ENCODE measurements at regions not wholly inside any gene's neighbourhood (a gene's known extent, or its start where the extent isn't known, plus 50 kb on each side); places are given as distances from the start of the nearest gene placed in this dataset.

DNA sequence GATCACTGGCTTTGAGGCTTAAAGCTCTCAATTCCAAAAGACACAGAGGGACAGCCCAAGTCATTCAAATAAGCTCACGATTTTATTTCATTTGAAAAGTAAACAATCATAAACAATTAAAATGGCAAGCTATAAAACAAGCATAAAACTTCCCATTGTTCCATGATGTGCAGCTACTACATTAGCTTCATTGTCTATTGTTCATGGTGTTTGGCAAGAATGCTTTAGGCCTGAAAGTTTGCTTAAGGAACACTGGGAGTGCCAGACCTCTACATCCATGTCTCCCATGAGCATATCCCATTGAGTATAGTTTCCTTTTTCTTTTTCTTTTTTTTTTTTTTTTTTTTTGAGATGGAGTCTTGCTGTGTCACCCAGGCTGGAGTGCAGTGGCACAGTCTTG lies 286.1 kb upstream of the ESRRG start:
- Histone ChIP-seq H4K5ac (ENCODE audit: low read length) (no peak overlapping the region), H3K4me3 (ENCODE audit: low read length) (no peak overlapping the region), H3K4me2 (ENCODE audit: low read length) (no peak overlapping the region), H3K23ac (ENCODE audit: low read length) (no peak overlapping the region), H3K27ac (ENCODE audit: low read depth, low read length) (no peak overlapping the region), H3K56ac (ENCODE audit: low read length) (no peak overlapping the region), H3K4me1 (ENCODE audit: control insufficient read depth, low read depth, low read length) (no peaks in the 10 kb centered on the region), H3K9ac (ENCODE audit: low read length) (no peak overlapping the region), H2AK5ac (ENCODE audit: low read length) (no peak overlapping the region), H3K79me1 (ENCODE audit: low read length) (no peaks in the 10 kb centered on the region), H2BK15ac (replicated peaks; ENCODE audit: low read depth) (no peak overlapping the region), H3K79me2 (ENCODE audit: control insufficient read depth, insufficient read depth, low read length) (no peaks in the 10 kb centered on the region), H3K4ac (ENCODE audit: low read depth, low read length) (no peak overlapping the region), H2BK120ac (ENCODE audit: low read depth, low read length) (no peak overlapping the region), H3K36me3 (ENCODE audit: control insufficient read depth, insufficient read depth, low read length) (no peaks in the 10 kb centered on the region), H3K18ac (ENCODE audit: low read length) (no peak overlapping the region), H2BK5ac (ENCODE audit: low read length) (no peak overlapping the region), H3K27me3 (ENCODE audit: insufficient read depth, low read length, poor library complexity) (no peaks in the 10 kb centered on the region), H4K8ac (ENCODE audit: low read depth, low read length) (no peak overlapping the region)
- no CpG with 5 or more reads among the region's 1 CpG for WGBS (ENCODE audit: extremely low coverage, insufficient coverage, low lambda C conversion rate)
- DNase-seq = no peak

DNA sequence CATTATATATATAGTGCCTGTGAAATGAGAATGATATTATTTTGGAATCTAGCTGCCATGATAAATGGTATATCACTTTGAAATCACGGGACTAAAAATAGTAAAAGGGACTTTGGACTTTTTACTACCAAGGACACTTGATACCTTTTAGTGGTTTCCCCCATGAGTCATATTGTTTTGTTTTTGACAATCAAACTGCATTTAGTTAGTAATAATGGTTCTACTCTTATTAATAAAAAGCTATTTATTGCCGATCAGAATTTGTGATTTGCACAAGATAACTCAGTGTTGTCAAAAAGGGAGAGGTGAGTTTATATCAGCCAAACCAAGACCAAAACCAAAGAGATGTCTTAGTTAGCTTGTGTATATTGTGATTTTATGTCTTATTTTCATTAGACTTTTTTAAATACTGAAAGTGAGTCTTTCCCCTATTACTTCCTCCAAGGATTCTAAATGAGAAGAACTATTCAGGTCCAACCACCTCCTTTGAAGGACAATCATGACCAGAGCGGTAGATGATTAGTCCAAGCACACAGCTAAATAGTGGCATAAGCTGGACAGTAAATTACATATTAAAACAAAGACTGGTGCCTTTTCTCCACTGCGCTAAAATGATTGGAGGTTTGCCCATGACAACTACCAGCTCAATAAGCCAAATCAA lies 281.7 kb upstream of the ESRRG start:
- Histone ChIP-seq H3K27ac (ENCODE audit: low read depth, low read length) (no peak overlapping the region), H2BK120ac (ENCODE audit: low read depth, low read length) (no peak overlapping the region), H3K4ac (ENCODE audit: low read depth, low read length) (no peak overlapping the region), H3K36me3 (ENCODE audit: control insufficient read depth, insufficient read depth, low read length) (no peaks in the 10 kb centered on the region), H3K9ac (ENCODE audit: low read length) (no peak overlapping the region), H3K23ac (ENCODE audit: low read length) (no peak overlapping the region), H3K27me3 (ENCODE audit: insufficient read depth, low read length, poor library complexity) (no peaks in the 10 kb centered on the region), H2BK15ac (replicated peaks; ENCODE audit: low read depth) (no peak overlapping the region), H2AK5ac (ENCODE audit: low read length) (no peak overlapping the region), H4K8ac (ENCODE audit: low read depth, low read length) (no peak overlapping the region), H4K5ac (ENCODE audit: low read length) (no peak overlapping the region), H3K79me2 (ENCODE audit: control insufficient read depth, insufficient read depth, low read length) (no peaks in the 10 kb centered on the region), H3K4me1 (ENCODE audit: control insufficient read depth, low read depth, low read length) (no peaks in the 10 kb centered on the region), H3K4me2 (ENCODE audit: low read length) (no peak overlapping the region), H3K18ac (ENCODE audit: low read length) (no peak overlapping the region), H3K79me1 (ENCODE audit: low read length) (no peaks in the 10 kb centered on the region), H3K56ac (ENCODE audit: low read length) (no peak overlapping the region), H3K4me3 (ENCODE audit: low read length) (no peak overlapping the region), H2BK5ac (ENCODE audit: low read length) (no peak overlapping the region)
- no peak for DNase-seq
- WGBS (ENCODE audit: extremely low coverage, insufficient coverage, low lambda C conversion rate) = no CpG with 5 or more reads among the region's 4 CpGs

- Histone ChIP-seq H3K27me3 (ENCODE audit: insufficient read depth, low read length, poor library complexity) (no peaks in the 10 kb centered on the region), H3K79me2 (ENCODE audit: control insufficient read depth, insufficient read depth, low read length) (no peaks in the 10 kb centered on the region), H3K56ac (ENCODE audit: low read length) (no peak overlapping the region), H3K18ac (ENCODE audit: low read length) (no peak overlapping the region), H2BK15ac (replicated peaks; ENCODE audit: low read depth) (no peak overlapping the region), H3K4me3 (ENCODE audit: low read length) (no peak overlapping the region), H2BK120ac (ENCODE audit: low read depth, low read length) (no peak overlapping the region), H2AK5ac (ENCODE audit: low read length) (no peak overlapping the region), H3K36me3 (ENCODE audit: control insufficient read depth, insufficient read depth, low read length) (no peaks in the 10 kb centered on the region), H3K79me1 (ENCODE audit: low read length) (no peaks in the 10 kb centered on the region), H3K9ac (ENCODE audit: low read length) (no peak overlapping the region), H4K5ac (ENCODE audit: low read length) (no peak overlapping the region), H3K4me2 (ENCODE audit: low read length) (no peak overlapping the region), H4K8ac (ENCODE audit: low read depth, low read length) (no peak overlapping the region), H3K23ac (ENCODE audit: low read length) (no peak overlapping the region), H3K4ac (ENCODE audit: low read depth, low read length) (no peak overlapping the region), H3K4me1 (ENCODE audit: control insufficient read depth, low read depth, low read length) (no peaks in the 10 kb centered on the region), H3K27ac (ENCODE audit: low read depth, low read length) (no peak overlapping the region), H2BK5ac (ENCODE audit: low read length) (no peak overlapping the region)
- WGBS (ENCODE audit: extremely low coverage, insufficient coverage, low lambda C conversion rate) = no CpG with 5 or more reads among the region's 1 CpG
- no peak for DNase-seq
Observed at GRCh38 chr1:217003355-217003754, 280.1 kb upstream of the ESRRG start.

DNA sequence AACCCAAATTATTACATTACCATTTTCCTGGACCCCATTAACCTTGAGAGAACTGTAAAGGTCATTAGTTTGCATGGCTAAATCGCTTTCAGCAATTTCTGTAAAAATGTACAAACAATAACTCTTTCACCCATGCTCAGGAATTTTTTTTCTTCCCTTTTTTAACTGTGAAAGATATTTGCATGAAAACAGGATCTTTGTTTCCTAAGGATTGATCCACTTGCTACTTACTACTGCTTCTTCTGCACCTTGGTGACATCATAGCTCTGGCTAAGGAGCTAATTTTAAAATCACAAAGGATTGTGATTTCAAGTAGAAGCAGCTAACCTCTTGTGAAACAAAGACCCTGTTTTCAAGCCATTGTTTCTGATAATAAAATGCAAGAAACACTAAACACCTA lies 274.6 kb upstream of the ESRRG start:
- no peak overlapping the region for H3K4me2 ChIP-seq (ENCODE audit: low read length)
- WGBS (ENCODE audit: extremely low coverage, insufficient coverage, low lambda C conversion rate) = no CpG with 5 or more reads among the region's 1 CpG

DNA sequence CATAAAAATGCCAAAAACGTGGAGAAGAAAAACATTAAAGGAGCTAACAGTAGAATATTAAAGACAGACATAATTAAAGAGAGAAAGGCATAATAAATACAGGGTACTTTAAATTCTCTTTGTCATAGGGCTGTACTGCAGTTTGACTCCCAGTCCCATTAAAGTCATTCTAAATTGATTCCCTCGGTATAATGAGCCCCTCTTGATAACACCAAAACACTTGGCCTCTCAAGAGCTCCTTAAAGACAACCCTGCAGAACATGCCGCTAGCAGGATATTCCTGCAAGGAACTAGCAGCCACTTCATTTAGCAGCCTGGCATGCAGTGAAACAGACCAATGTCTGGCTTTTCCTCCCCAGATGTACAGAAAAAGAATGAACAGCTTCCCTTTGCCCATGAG lies 273.8 kb upstream of the ESRRG start:
- no peak overlapping the region for H3K56ac ChIP-seq (ENCODE audit: low read length)
- no peak overlapping the region for H2BK120ac ChIP-seq (ENCODE audit: low read depth, low read length)
- H3K36me3 ChIP-seq (ENCODE audit: control insufficient read depth, insufficient read depth, low read length) = no peaks in the 10 kb centered on the region
- no peaks in the 10 kb centered on the region for H3K27me3 ChIP-seq (ENCODE audit: insufficient read depth, low read length, poor library complexity)
- H2AK5ac ChIP-seq (ENCODE audit: low read length) = no peak overlapping the region
- H3K79me2 ChIP-seq (ENCODE audit: control insufficient read depth, insufficient read depth, low read length) = no peaks in the 10 kb centered on the region
- no peak overlapping the region for H4K8ac ChIP-seq (ENCODE audit: low read depth, low read length)
- no peak overlapping the region for H3K9ac ChIP-seq (ENCODE audit: low read length)
- no peak overlapping the region for H3K4ac ChIP-seq (ENCODE audit: low read depth, low read length)
- no peaks in the 10 kb centered on the region for H3K4me1 ChIP-seq (ENCODE audit: control insufficient read depth, low read depth, low read length)
- no peak overlapping the region for H3K4me2 ChIP-seq (ENCODE audit: low read length)
- H3K79me1 ChIP-seq (ENCODE audit: low read length) = no peaks in the 10 kb centered on the region
- no peak overlapping the region for H2BK15ac ChIP-seq (replicated peaks; ENCODE audit: low read depth)
- DNase-seq = no peak
- no peak overlapping the region for H2BK5ac ChIP-seq (ENCODE audit: low read length)
- H3K23ac ChIP-seq (ENCODE audit: low read length) = no peak overlapping the region
- no peak overlapping the region for H3K4me3 ChIP-seq (ENCODE audit: low read length)
- no peak overlapping the region for H3K27ac ChIP-seq (ENCODE audit: low read depth, low read length)
- H3K18ac ChIP-seq (ENCODE audit: low read length) = no peak overlapping the region
- no peak overlapping the region for H4K5ac ChIP-seq (ENCODE audit: low read length)
- no CpG with 5 or more reads among the region's 3 CpGs for WGBS (ENCODE audit: extremely low coverage, insufficient coverage, low lambda C conversion rate)

More for the DNA sequence above, 274.6 kb upstream of the ESRRG start:
- Histone ChIP-seq H2BK120ac (ENCODE audit: low read depth, low read length) (no peak overlapping the region), H3K36me3 (ENCODE audit: control insufficient read depth, insufficient read depth, low read length) (no peaks in the 10 kb centered on the region), H3K79me2 (ENCODE audit: control insufficient read depth, insufficient read depth, low read length) (no peaks in the 10 kb centered on the region), H3K27me3 (ENCODE audit: insufficient read depth, low read length, poor library complexity) (no peaks in the 10 kb centered on the region), H4K8ac (ENCODE audit: low read depth, low read length) (no peak overlapping the region), H3K9ac (ENCODE audit: low read length) (no peak overlapping the region), H3K18ac (ENCODE audit: low read length) (no peak overlapping the region), H2BK15ac (replicated peaks; ENCODE audit: low read depth) (no peak overlapping the region), H3K79me1 (ENCODE audit: low read length) (no peaks in the 10 kb centered on the region), H3K56ac (ENCODE audit: low read length) (no peak overlapping the region), H3K4ac (ENCODE audit: low read depth, low read length) (no peak overlapping the region), H3K4me1 (ENCODE audit: control insufficient read depth, low read depth, low read length) (no peaks in the 10 kb centered on the region), H3K27ac (ENCODE audit: low read depth, low read length) (no peak overlapping the region), H4K5ac (ENCODE audit: low read length) (no peak overlapping the region), H2BK5ac (ENCODE audit: low read length) (no peak overlapping the region), H3K23ac (ENCODE audit: low read length) (no peak overlapping the region), H2AK5ac (ENCODE audit: low read length) (no peak overlapping the region), H3K4me3 (ENCODE audit: low read length) (no peak overlapping the region)
- no peak for DNase-seq

DNA sequence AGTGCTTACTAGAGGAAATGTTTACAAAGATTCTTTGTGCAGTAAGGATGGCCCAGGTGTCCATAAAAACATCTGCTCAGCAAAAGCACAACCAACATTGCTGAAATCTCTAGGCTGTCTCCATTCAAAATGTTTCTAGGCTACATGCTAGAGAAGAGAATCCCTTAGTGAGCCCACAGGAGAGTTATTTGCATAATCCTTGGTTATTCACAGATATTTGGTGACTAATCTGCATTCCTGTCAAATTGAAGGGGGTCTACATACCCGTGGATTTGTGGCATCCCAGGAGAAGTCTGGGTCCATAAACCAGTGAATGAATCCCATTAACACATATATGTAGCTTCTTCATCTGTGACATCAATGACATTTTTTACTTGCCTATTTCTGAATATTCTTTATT lies 261.3 kb upstream of the ESRRG start:
- Histone ChIP-seq H3K79me1 (ENCODE audit: low read length) (no peaks in the 10 kb centered on the region), H2AK5ac (ENCODE audit: low read length) (no peak overlapping the region), H3K4me1 (ENCODE audit: control insufficient read depth, low read depth, low read length) (peaks cover 1% of the 10 kb centered on the region), H3K4me2 (ENCODE audit: low read length) (no peak overlapping the region), H4K5ac (ENCODE audit: low read length) (no peak overlapping the region), H3K27me3 (ENCODE audit: insufficient read depth, low read length, poor library complexity) (no peaks in the 10 kb centered on the region), H3K4ac (ENCODE audit: low read depth, low read length) (no peak overlapping the region), H2BK15ac (replicated peaks; ENCODE audit: low read depth) (no peak overlapping the region), H2BK120ac (ENCODE audit: low read depth, low read length) (no peak overlapping the region), H3K79me2 (ENCODE audit: control insufficient read depth, insufficient read depth, low read length) (no peaks in the 10 kb centered on the region), H3K23ac (ENCODE audit: low read length) (no peak overlapping the region), H3K9ac (ENCODE audit: low read length) (no peak overlapping the region), H3K56ac (ENCODE audit: low read length) (no peak overlapping the region), H4K8ac (ENCODE audit: low read depth, low read length) (no peak overlapping the region), H2BK5ac (ENCODE audit: low read length) (no peak overlapping the region), H3K36me3 (ENCODE audit: control insufficient read depth, insufficient read depth, low read length) (no peaks in the 10 kb centered on the region), H3K27ac (ENCODE audit: low read depth, low read length) (no peak overlapping the region), H3K18ac (ENCODE audit: low read length) (no peak overlapping the region), H3K4me3 (ENCODE audit: low read length) (no peak overlapping the region)
- no CpG with 5 or more reads among the region's 1 CpG for WGBS (ENCODE audit: extremely low coverage, insufficient coverage, low lambda C conversion rate)
- peak; percentile 69 for DNase-seq

Data from mesendoderm (in vitro differentiated cells).